Esophagus muscularis mucosa (tissue), 4 donors: ENCODE measurements at regions not wholly inside any gene's neighbourhood (a gene's known extent, or its start where the extent isn't known, plus 50 kb on each side); places are given as distances from the start of the nearest gene placed in this dataset.

Experiments
- EP300 ChIP-seq: sonication (generic); formaldehyde crosslinking; IDR thresholded peaks from one replicate; pipeline ENCODE4 v1.6.1; 2017; ENCODE audit warnings: antibody characterized with exemption
- POLR2A ChIP-seq: fragments of 450-650 bp; IDR thresholded peaks from one replicate; pipeline ENCODE4 v1.6.1; 2017; ENCODE audit warnings: antibody characterized with exemption, moderate library complexity, mild to moderate bottlenecking, low read depth
- POLR2AphosphoS5 ChIP-seq, 2 donors: sonication (generic); formaldehyde crosslinking; IDR thresholded peaks; one replicate each; pipeline ENCODE4 v1.6.1; 2017; ENCODE audit warnings: antibody characterized with exemption in 2 of 2
- TF ChIP-seq, protein P1 (sequence below), 3 experiments: fragments of 200-600 bp in 2 of 3; fragments of 450-650 bp in 1 of 3; sonication (generic) in 2 of 3; IDR thresholded peaks; one replicate each; pipeline ENCODE4 v1.5.1; 2017 to 2019; ENCODE audit warnings: antibody characterized with exemption in 3 of 3, mild to moderate bottlenecking in 2 of 3, moderate library complexity in 1 of 3

- TF ChIP-seq, protein P1, sequence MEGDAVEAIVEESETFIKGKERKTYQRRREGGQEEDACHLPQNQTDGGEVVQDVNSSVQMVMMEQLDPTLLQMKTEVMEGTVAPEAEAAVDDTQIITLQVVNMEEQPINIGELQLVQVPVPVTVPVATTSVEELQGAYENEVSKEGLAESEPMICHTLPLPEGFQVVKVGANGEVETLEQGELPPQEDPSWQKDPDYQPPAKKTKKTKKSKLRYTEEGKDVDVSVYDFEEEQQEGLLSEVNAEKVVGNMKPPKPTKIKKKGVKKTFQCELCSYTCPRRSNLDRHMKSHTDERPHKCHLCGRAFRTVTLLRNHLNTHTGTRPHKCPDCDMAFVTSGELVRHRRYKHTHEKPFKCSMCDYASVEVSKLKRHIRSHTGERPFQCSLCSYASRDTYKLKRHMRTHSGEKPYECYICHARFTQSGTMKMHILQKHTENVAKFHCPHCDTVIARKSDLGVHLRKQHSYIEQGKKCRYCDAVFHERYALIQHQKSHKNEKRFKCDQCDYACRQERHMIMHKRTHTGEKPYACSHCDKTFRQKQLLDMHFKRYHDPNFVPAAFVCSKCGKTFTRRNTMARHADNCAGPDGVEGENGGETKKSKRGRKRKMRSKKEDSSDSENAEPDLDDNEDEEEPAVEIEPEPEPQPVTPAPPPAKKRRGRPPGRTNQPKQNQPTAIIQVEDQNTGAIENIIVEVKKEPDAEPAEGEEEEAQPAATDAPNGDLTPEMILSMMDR (IDR thresholded peaks at IDR 0.05): no peak
- TF ChIP-seq POLR2AphosphoS5 (IDR thresholded peaks at IDR 0.05): no peak
- TF ChIP-seq EP300: no peak
- no peak for TF ChIP-seq POLR2A
These were observed 176.1 kb downstream of the TTLL2 start for GRCh38 chr6:167500961-167501360.
